ENCODE measurements at regions not wholly inside any gene's neighbourhood (a gene's known extent, or its start where the extent isn't known, plus 50 kb on each side); places are given as distances from the start of the nearest gene placed in this dataset.

GRCh38 chr3:87765256-87765655 is 293.5 kb downstream of the CGGBP1 start (continued):
- no peak for TF ChIP-seq ZNF318 (CRISPR knock-in tag; IDR thresholded peaks at IDR 0.05)

- Histone ChIP-seq H3K27me3 (ENCODE audit: control insufficient read depth in 1 of 2, insufficient read depth in 2 of 2, low read length in 2 of 2) (no peaks in the 10 kb centered on the region), H3K4me1 (ENCODE audit: insufficient read depth, low read length) (no peaks in the 10 kb centered on the region), H3K4me2 (ENCODE audit: low read depth, low read length) (no peak overlapping the region), H2AFZ (ENCODE audit: low read length) (no peak overlapping the region), H3K9me3 (ENCODE audit: low read length) (no peaks in the 10 kb centered on the region), H3K9ac (ENCODE audit: insufficient read depth, low read depth, low read length) (no peak overlapping the region), H4K20me1 (ENCODE audit: insufficient read depth, low read length) (no peaks in the 10 kb centered on the region), H3K4me3 (replicated peaks in 1 of 3; ENCODE audit: insufficient read depth in 1 of 3, low read depth in 2 of 3, low read length in 3 of 3) (no peak overlapping the region), H3K79me2 (ENCODE audit: insufficient read depth, low read length) (no peaks in the 10 kb centered on the region), H3K27ac (ENCODE audit: extremely low read length, insufficient read depth, low read length) (no peak overlapping the region), H3K36me3 (replicated peaks in 1 of 2; ENCODE audit: control insufficient read depth in 1 of 2, insufficient read depth in 2 of 2, low read length in 2 of 2) (no peaks in the 10 kb centered on the region)
- intact Hi-C loops (cut with micrococcal nuclease; ENCODE audit: unreplicated experiment) (no loop called here), in situ Hi-C loops (cut with HindIII; ENCODE audit: extremely low pct_ligation_motif_present, low pct_unique_long_range_greater_than_20kb) (loop anchor here (10.0 kb wide), 2 partner anchors 243 to 353 kb away; no protein-coding TSS in a partner anchor)
- FAIRE-seq (no peak), DNase-seq (ENCODE audit: low spot score) (no peak), ATAC-seq (no peak)
- 28% methylated on average over 17 of the region's 17 CpGs for WGBS (ENCODE audit: low lambda C conversion rate)
- BruUV-seq (replicated peaks), result no TSS peak
- CTCF ChIA-PET (ENCODE audit: low intra/inter-chr PET ratio, low total read pairs), result no interaction called here
- POLR2A ChIA-PET, result no interaction called here
- TF ChIP-seq, protein P1, sequence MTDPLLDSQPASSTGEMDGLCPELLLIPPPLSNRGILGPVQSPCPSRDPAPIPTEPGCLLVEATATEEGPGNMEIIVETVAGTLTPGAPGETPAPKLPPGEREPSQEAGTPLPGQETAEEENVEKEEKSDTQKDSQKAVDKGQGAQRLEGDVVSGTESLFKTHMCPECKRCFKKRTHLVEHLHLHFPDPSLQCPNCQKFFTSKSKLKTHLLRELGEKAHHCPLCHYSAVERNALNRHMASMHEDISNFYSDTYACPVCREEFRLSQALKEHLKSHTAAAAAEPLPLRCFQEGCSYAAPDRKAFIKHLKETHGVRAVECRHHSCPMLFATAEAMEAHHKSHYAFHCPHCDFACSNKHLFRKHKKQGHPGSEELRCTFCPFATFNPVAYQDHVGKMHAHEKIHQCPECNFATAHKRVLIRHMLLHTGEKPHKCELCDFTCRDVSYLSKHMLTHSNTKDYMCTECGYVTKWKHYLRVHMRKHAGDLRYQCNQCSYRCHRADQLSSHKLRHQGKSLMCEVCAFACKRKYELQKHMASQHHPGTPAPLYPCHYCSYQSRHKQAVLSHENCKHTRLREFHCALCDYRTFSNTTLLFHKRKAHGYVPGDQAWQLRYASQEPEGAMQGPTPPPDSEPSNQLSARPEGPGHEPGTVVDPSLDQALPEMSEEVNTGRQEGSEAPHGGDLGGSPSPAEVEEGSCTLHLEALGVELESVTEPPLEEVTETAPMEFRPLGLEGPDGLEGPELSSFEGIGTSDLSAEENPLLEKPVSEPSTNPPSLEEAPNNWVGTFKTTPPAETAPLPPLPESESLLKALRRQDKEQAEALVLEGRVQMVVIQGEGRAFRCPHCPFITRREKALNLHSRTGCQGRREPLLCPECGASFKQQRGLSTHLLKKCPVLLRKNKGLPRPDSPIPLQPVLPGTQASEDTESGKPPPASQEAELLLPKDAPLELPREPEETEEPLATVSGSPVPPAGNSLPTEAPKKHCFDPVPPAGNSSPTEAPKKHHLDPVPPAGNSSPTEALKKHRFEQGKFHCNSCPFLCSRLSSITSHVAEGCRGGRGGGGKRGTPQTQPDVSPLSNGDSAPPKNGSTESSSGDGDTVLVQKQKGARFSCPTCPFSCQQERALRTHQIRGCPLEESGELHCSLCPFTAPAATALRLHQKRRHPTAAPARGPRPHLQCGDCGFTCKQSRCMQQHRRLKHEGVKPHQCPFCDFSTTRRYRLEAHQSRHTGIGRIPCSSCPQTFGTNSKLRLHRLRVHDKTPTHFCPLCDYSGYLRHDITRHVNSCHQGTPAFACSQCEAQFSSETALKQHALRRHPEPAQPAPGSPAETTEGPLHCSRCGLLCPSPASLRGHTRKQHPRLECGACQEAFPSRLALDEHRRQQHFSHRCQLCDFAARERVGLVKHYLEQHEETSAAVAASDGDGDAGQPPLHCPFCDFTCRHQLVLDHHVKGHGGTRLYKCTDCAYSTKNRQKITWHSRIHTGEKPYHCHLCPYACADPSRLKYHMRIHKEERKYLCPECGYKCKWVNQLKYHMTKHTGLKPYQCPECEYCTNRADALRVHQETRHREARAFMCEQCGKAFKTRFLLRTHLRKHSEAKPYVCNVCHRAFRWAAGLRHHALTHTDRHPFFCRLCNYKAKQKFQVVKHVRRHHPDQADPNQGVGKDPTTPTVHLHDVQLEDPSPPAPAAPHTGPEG (CRISPR knock-in tag; IDR thresholded peaks at IDR 0.05), result no peak
- TF ChIP-seq ZNF512B (CRISPR knock-in tag; IDR thresholded peaks at IDR 0.05; ENCODE audit: borderline replicate concordance), result no peak
- no peak for TF ChIP-seq ZNF550 (CRISPR knock-in tag; IDR thresholded peaks at IDR 0.05; ENCODE audit: borderline replicate concordance)
- TF ChIP-seq ZNF761 (CRISPR knock-in tag; conservative IDR thresholded peaks at IDR 0.05), result no peak
- no peak for TF ChIP-seq ZNF543 (CRISPR knock-in tag; IDR thresholded peaks at IDR 0.05)
These were observed 297.0 kb downstream of the CGGBP1 start for GRCh38 chr3:87761795-87762194.

Measured in HepG2 (cell line).